Coronary artery (tissue), 2 donors: ENCODE measurements at regions not wholly inside any gene's neighbourhood (a gene's known extent, or its start where the extent isn't known, plus 50 kb on each side); places are given as distances from the start of the nearest gene placed in this dataset.

Source experiments
- DNase-seq: peaks from one replicate; pipeline ENCODE4 v3.0.0-alpha.2; 2017; ENCODE audit warnings: low spot score
- H3K27ac ChIP-seq, 2 donors: fragments of 200-600 bp; sonication (generic); one replicate each; pipeline ENCODE4 v1.5.1; 2016 to 2019
- H3K4me3 ChIP-seq: fragments of 200-600 bp; sonication (generic); 2 replicates; pipeline ENCODE4 v1.5.1; 2016; ENCODE audit warnings: mild to moderate bottlenecking, moderate library complexity
- TF ChIP-seq, protein P1 (sequence below): fragments of 200-600 bp; sonication (generic); IDR thresholded peaks from one replicate; pipeline ENCODE4 v1.5.1; 2019; ENCODE audit warnings: antibody characterized with exemption

DNA sequence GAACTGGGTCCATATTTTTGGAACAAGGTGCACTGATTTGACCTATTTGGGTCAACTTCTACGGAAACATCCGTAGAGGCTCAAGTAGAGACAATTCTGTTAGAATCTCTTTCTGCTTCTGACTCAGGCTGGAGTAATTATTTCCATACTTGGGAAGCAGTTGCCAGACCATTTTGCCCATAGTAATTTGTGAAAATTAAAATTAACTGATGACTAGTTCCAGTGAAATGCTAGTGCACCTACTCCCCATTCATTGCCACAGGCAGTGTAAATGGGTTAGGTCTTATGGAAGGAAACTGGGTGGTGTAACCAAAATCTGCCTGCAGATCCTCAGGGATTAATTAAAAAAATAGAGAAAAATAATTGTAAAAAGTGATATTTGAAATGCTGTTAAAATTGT is 201.1 kb downstream of the TENT4A start:
- Histone ChIP-seq H3K27ac (no peak overlapping the region), H3K4me3 (no peak overlapping the region)
- DNase-seq: no peak
- TF ChIP-seq, protein P1, sequence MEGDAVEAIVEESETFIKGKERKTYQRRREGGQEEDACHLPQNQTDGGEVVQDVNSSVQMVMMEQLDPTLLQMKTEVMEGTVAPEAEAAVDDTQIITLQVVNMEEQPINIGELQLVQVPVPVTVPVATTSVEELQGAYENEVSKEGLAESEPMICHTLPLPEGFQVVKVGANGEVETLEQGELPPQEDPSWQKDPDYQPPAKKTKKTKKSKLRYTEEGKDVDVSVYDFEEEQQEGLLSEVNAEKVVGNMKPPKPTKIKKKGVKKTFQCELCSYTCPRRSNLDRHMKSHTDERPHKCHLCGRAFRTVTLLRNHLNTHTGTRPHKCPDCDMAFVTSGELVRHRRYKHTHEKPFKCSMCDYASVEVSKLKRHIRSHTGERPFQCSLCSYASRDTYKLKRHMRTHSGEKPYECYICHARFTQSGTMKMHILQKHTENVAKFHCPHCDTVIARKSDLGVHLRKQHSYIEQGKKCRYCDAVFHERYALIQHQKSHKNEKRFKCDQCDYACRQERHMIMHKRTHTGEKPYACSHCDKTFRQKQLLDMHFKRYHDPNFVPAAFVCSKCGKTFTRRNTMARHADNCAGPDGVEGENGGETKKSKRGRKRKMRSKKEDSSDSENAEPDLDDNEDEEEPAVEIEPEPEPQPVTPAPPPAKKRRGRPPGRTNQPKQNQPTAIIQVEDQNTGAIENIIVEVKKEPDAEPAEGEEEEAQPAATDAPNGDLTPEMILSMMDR: no peak

DNA sequence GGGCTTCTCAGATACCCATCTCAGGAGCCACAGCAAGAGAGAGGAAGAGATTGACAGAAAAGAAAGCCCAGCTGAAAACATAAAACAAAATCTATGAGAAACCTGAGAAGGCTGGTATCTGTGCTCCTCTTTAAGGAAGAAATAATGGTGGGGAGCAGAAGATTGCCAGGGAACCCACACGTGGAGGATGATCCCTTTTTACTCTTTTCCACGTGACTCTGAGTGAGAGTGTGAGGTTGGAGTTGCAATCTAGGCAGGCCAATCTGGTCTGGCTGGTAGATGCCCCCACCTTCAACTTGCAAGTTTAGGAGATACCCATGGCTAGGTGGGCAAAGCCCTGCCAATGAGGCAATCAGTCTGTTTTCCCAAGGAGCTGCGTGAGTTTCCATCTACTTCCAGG is 202.3 kb downstream of the TENT4A start:
- H3K4me3 ChIP-seq: no peak overlapping the region
- no peak for DNase-seq
- H3K27ac ChIP-seq: no peak overlapping the region
- TF ChIP-seq, protein P1: no peak

DNA sequence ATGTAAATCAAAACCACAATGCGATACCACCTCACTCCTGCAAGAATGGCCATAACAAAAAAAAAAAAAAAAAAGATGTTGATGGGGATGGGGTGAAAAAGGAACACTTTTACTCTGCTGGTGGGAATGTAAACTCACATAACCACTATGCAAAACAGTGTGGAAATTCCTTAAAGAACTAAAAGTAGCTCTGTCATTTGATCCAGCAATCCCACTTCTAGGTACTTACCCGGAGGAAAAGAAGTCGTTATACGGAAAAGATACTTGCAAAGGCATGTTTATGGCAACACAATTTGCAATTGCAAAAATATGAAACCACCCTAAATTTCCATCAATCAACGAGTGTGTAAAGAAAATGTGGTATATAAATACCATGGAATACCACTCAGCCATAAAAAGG is 205.0 kb downstream of the TENT4A start:
- no peak for DNase-seq
- Histone ChIP-seq H3K4me3 (no peak overlapping the region), H3K27ac (no peak overlapping the region)
- TF ChIP-seq, protein P1: no peak

DNA sequence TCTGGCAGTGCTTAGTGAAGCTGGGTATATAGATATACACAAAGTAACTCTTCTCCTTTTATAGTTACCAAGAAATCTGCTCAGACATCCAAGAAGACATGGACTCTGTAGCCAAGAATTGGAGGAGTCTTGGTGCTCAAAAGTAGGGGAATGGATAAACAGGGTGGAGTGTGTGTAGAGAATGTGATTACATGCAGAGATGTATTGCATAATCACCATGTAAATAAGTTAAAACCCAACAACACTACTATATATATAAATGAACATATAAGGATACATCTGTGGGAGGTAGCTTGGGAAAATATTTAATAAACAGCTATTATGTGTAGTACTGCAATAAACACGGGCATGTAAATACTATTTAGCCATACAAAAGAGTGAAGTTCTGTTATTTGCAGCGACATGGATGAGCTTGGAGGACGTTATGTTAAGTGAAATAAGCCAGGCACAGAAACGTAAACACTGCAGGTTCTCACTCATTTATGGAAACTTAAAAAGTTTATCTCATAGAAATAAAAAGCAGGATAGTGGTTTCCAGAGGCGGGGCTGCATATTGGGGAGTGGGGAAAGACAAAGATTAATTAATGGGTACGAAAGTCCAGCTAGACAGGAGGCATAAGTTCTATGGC is 207.5 kb downstream of the TENT4A start:
- TF ChIP-seq, protein P1: no peak
- Histone ChIP-seq H3K27ac (no peak overlapping the region), H3K4me3 (no peak overlapping the region)
- DNase-seq: no peak

DNA sequence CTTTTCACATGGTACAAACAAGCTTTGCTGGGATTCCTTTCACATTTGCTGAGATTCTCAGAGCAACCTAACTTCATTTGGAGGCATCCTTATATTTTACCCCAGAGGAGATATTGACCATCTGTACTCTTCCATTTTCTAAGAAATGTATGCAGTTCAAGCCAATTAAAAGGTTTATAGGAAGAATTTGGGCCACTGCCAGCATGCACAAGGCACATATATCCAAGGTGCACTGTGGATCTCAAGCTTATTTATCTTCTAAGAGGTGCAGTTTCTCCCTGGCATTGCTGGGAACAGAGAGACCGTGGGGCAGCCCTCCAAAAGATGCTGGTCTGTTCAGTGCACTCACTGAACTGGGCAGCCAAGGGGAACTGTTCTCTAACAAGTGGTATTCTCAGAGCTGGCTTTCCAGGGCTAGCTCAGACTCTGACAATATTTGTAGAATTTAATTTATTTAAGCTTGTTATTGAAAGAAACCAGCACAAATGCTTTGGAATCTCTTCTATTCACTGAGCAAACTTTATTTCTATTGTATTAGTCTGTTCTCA is 213.3 kb downstream of the TENT4A start:
- TF ChIP-seq, protein P1: no peak
- DNase-seq: no peak
- H3K4me3 ChIP-seq: no peak overlapping the region
- no peak overlapping the region for H3K27ac ChIP-seq

DNA sequence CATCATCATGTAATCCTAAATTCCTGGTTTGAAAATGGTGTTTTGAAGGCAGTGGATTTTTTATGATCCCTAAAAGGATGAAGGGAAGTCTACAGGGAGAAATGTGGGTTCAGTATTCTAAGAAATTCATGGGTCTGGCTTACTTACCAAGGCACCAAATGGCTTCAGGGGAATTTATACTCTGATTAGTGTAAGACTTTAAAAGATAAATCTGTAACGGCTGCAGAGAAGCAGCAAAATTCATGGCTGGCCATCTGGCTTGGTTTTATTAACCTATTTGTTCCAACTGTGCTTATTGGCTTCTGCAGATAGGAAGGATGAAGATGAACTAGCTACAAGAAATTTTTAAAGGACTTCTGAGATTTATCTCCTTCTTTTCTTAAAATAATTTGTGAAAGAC is 222.8 kb downstream of the TENT4A start:
- Histone ChIP-seq H3K4me3 (no peak overlapping the region), H3K27ac (no peak overlapping the region)
- no peak for DNase-seq
- TF ChIP-seq, protein P1: no peak

DNA sequence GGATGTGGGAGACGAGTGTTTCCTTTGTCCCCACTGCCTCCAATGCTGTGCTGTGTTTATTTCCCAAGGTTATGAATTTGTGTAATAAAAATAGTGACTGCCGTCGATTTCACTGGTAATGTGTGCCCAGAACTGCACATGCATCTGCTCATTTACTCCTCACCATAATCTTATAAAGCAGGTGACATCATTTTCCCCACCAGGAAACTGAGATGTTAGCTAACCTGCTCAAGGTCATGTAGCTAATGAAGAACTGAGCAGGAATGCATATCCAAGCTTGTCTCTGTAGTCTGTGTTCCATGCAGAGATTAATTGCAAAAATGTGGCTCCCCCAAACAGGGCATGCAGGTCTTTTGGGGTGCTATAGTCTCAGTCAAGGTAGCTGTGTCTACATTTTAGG is 224.4 kb downstream of the TENT4A start:
- TF ChIP-seq, protein P1: no peak
- Histone ChIP-seq H3K27ac (no peak overlapping the region), H3K4me3 (no peak overlapping the region)

More for the DNA sequence above, 224.4 kb downstream of the TENT4A start:
- no peak for DNase-seq
